Fibroblast of skin of scalp (primary cell): ENCODE measurements at regions not wholly inside any gene's neighbourhood (a gene's known extent, or its start where the extent isn't known, plus 50 kb on each side); places are given as distances from the start of the nearest gene placed in this dataset.
A peak's percentile ranks its signal among the peaks of the same experiment; 100 is the strongest.
"Not testable (repeated sequence)": the region's sequence is repeated elsewhere in the genome, so short reads cannot be mapped to it uniquely, and the experiment has no call there.

Experiments
- DNase-seq: peaks from one replicate; pipeline ENCODE4 v3.0.0-alpha.2; 2013

DNA sequence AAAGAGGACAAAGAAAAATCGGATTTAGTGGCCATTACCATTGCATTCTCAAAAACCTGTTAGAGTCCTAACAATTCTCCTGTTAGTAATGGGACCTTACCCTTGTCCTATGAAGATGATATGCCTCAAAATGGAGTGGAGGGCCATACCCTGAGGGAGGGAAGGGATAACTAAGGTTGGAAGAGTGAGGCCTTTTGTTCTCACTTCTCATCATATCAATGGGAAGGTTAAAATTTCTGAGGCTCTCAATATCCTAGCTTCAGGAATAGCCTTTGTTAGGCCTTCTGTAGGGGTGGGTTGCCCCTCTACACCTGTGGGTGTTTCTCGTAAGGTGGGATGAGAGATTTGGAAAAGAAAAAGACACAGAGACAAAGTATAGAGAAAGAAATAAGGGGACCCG is 109.4 kb upstream of the SGIP1 start:
- not testable (repeated sequence) for DNase-seq

DNA sequence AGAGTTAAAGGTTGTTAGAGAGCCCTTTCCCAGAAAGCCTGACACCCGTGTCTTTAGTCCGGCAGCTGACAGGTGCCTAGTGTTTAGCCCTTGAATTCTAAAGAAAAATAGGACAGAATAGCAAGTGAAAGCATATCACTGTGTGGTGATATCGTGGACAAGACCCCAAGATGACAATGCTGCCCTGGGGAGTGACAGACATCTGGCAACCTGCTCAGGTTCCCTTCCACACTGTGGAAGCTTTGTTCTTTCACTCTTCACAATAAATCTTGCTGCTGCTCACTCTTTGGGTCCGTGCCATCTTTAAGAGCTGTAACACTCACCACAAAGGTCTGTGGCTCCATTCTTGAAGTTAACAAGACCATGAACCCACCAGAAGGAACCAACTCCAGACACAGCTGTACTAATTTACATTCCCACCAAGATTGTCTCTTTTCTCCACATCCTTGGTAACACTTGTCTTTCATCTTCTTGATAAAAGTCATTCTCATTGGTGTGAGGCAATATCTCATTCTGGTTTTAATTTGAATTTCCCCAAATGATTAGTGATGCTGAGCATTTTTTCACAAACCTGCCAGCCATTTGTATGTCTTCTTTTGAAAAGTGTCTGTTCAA is 107.6 kb upstream of the SGIP1 start:
- no peak for DNase-seq

DNA sequence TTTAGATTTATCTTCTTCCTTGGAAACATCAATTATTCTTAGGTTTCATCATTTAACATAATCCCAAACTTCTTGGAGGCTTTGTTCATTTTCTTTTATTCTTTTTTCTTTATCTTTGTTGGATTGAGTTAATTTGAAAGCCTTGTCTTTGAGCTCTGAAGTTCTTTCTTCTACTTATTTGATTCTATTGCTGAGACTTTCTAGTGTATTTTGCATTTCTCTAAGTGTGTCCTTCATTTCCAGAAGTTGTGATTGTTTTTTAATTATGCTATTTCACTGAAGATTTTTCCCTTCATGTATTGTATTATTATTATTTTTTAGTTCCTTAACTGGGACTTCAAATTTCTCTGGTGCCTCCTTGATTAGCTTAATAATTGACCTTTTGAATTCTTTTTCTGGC is 103.1 kb upstream of the SGIP1 start:
- not testable (repeated sequence) for DNase-seq

DNA sequence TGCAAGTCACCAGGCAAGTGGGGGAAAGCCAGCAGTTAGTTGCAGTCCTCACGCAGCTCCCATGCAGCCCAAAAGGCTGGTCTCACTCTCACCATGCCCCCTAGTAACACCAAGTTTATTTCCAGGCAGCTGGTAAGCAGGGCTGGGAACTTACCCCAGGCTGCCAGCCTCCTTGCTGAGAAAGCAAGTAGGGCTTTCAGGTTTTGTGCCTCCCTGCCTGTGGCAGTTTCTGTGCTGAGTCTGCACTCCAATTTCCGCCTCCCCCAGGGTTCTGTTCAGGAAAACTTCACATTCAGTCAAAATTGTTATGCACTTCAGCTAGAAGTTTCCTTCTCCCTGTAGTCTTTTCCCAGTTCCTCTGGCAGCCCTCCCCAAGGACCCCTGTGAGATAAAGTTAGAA is 102.0 kb upstream of the SGIP1 start:
- DNase-seq, result no peak

DNA sequence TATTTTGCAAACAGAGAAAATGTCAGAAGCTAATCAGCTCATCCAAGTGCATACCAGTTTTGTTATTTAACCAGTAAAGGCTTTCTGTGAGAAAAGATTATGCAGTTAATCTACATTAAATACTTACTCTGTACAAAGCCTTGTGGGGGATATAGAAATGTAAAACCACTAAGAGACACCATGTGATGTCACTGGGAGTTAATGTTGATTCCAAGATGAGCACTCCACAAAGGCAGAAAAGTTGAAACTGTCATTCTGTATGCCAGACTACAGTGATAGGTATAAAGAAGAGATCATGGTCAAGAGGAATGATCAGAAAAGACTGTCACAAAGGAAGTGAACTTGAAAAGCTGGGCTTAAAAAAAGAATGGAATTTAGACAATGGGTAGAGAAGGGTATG is 100.3 kb upstream of the SGIP1 start:
- DNase-seq, result no peak

DNA sequence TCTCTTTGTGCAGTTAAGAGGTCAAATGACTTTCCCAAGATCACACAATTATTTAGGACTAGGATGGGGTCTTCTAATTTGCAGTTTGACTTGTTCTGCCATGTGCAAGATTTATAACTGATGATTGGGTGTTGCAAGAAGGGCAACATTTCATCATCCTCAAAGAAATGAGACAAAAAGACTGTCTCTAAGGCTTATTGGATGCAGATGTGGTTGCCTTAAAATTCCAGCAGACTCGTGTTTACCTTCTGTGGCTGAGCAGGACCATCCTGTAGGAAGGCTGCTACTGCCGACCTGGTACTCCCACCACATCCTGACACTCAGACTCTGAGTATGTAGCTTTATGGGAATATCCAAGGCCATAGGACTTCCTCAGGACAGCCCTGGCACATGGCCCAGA is 99.9 kb upstream of the SGIP1 start:
- peak; percentile 74 for DNase-seq

DNA sequence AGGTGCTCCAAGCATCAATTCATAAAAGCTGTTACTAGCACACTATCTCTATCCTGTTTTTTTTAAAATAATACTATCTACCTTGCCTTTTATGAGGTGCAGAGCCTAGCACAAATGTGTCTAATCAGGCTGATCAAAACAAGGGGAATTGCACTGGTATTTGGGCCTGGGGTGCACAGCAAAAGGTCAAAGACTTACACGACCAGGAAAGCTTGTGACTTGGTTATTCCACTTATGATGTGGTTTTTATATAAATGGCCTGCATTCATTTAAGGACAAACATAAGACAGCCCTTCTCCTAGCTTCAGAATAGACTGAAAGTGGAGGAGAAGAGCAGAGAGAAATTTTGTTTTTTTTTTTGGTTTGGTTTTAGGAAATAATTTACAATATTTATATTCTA is 98.4 kb upstream of the SGIP1 start:
- no peak for DNase-seq

DNA sequence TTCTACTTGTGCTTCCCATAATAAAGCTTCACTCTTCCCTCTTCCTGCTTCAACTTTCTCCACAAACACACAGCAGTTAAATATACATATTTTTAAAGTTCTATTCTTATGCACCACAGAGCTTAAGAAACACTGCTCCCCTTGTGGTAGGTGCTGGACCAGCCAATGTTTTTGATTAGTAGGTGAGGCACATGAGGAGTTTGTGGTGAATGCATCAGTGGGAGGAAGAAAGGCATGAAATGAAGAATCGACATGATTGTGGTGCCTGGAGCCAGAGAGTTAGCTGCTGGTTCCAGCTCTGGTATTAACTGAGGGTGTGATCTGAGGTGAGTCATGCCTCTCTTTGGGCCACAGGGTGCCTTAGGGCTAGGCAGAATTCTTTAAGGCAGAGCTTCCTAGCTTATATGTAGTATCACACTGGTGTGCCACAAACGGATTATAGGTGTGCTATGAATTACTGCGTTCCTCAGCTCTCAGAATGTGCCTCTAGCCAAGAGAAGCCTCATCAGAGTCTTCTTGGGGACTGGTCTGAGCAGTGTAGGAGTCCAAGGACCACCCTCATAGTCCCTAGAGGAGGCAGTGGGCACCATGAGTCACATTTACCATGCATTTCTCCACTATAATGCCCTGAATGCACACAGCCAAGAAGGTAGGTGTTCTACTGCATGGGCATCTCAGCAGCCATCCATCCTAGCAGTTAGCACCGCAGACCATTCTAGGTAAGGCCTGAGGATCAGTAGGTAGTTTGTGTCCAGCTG is 97.4 kb upstream of the SGIP1 start:
- peak; percentile 70 for DNase-seq

DNA sequence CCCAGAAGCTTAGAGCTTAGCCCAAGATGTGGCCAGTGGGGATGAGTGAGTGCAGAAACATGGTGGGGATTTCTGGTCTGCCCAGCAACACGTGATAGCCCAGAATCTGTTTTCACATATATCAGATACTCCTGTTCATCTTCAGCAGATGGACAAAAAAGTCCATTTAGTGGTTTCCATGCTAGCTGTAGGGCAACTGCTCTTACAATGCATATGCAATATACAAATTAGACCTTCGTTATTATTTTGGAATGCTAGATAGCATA is 96.9 kb upstream of the SGIP1 start:
- DNase-seq, result no peak

DNA sequence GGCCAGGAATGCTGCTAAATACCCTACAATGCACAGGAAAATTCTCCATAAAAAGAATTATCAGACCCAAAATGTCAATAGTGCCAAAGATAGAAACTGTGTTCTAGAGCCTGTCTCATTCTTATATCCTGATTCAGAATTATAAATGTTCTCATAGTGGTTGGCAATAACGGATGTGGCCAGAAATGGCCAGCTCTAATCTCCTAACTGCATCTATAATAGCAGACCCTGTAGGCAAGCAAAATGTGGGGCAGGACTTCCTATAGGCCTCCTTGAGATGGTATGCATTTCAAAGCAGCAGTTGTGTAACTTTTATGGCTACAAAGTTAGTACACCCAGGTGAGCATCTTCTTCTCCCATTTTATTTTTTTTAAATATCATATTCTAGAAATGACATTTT is 95.9 kb upstream of the SGIP1 start:
- DNase-seq, result no peak

DNA sequence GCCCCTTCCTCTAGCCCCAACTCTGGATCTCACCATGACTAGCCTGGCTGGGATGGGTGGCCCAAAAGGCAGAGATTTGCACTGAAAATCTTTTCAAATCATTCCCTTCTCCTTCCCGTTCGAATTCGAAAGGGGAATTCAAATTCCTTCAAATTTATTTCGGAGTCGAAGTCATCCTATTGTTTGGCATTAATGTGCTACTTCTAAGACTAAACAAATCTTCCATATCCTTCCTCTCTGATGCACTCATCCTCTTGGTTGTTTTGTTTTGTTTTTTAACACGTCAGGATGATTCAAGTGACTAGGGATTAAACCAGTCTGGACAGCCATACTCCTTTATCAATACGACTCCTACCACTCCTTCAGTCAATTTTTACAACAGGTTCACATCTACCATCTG is 95.5 kb upstream of the SGIP1 start:
- no peak for DNase-seq

DNA sequence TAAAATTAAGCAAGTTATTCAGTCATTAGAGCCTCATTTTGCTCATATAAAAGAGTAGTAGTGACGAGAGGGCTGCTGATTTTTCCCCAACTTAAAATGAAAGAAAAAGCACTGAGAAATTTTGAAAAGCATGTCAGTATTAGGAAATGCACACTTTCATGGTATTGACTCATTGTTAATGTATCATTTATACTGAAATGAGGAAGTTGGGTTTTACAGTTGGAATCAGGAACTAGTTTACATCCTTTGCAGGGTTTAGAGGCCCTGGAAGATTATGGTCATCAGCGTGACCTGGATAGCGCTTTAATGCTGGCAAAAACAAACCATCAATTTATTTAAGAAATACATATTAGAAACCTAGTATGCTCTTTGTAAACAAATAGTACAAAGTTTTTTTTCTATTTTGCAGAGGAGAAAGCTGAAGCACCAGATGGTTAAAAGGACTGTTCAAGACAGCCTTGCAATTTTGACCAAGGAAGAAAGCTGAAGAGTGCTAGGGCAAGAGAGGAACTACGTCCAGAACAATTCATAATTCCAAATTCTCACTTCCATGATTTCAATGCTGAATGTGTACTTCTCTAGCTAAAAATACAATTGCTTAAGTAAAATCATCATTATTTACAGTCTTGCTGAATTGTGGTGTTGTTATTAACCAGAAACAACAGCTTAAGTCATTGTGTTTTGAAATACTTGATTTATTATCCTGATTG is 94.8 kb upstream of the SGIP1 start:
- peak; percentile 41 for DNase-seq

DNA sequence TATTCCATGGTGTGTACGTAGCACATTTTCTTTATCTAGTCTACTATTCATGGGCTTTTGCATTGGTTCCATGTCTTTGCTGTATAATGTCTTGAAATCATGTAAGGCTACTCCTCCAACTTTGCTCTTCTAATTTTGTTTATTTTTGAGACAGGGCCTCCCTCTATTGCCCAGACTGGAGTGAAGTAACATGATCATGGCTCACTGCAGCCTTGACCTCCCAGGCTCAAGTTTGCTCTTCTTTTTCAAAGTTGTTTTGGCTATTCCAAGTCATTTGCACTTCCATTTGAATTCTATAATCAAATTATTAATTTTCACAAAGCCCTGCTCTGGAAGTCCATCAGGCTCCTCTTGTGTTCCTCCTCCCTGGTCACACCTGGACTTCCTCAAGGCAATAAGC is 90.2 kb upstream of the SGIP1 start:
- no peak for DNase-seq

DNA sequence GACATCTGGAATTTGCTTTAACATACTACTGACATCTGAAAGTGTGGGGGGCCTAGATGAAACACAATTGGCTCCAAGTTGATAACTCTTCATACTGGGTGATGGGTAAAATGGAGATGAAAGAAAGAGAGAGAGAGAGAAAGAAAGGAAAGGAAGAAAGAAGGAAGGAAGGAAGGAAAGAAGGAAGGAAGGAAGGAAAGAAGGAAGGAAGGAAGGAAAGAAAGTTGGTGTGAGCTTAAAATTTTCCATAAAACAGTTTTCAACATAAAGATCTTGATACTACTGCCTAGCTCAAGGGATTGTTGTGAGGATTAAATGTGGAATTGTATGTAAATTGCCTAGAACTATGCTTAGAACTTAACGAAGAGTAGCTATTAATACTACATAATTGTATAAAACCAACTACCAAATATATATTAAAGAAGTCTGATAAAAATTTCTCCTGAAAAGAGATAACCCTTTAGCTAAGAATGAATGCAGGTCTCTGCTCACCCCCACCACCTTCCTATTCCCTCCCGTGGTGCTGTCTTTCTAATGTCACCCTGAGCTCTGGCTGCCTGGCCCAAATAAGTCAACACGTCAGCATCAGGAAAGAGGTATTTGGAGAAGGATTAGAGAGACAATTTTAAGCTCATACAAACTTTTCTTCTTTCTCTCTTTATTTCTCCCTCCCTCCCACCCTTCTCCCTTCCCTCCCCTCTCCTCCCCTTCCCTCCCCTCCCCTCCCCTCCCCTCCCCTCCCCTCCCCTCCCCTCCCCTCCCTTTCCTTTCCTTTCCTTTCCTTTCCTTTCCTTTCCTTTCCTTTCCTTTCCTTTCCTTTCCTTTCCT is 89.3 kb upstream of the SGIP1 start:
- no peak for DNase-seq

DNA sequence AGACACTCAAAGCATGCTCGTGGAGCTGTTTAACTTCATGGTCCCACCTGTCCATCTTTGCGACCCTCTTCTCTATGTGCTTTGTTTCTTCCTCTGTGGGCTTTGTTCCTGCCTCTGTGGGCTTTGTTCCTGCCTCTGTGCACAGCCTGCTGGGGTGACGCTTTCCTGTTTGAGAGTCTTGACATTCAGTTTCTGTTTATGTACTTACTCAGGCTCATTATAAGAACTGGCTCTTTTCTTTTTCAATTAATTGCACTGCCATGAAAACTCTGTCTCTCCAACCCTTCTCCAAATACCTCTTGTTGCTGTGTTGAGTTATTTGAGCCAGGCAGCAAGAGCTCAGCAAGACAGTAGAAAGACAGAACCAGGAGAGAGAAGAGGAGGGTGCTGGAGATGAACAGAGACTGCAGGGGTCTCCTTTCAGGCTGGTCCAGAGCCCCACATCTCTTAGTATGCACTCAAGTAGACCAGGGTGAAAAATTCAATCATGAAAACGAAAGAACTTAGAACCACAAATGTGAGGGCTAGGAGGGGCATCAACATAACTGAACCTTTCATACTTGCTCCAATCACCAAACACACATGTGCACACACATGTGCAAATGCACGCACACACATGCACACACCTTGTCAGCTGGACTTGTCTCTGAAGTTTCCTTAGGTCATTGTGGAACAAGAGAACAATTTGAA is 88.3 kb upstream of the SGIP1 start:
- DNase-seq, result no peak

DNA sequence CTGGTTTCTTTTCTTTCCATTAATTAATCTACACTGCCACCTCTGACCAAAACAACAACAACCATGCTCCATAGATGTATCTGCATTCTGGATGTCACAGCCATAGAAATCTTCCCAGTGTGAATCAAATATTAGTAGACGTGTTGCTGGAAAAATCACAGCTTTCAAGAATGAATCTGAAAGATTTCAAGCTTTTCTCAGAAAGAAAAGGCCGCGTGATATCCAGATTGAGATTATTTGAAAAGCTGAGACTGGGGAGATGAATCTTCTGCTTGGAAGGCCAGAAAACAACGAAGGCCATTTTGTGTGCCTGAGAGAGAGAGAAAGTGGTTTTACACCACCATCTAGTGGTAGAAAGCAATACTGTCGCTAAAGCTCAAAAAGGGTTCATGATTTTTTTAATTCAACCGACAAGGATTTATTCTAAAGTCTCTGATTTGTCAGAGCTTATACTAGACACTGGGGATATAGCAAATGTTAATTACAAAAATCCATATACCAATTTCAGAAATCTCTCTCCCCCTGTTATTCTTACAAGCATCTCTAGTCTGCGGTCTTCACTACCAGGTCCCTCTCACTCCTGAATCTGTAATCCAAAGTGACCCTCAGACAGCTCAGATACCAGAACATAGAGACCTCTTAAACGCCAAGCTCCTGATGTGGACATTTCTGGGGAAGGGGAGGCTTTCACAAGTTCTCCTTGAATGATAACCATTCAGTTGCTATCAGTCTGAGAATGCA is 87.5 kb upstream of the SGIP1 start:
- peak; percentile 73 for DNase-seq

DNA sequence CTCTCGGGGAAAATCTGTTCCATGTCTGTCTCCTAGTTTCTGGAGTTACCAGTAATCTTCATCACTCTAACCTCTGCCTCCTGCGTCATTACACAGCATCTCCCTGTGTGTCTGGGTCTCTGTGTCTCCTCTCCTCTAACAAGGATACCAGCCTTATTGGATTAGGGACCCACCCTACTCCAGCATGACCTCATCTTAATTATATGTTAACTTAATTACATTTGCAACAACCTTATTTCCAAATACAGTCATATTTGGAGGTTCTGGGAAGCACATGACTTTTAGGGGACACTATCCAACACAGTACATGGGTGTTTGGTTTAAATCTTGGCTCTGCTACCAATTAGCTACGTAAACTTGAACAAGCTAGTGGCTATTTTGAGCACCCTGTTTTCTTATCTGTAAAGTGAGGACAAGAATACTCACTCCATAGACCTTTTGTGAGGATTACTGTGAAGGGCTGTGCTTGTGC is 83.9 kb upstream of the SGIP1 start:
- DNase-seq, result peak; percentile 49

DNA sequence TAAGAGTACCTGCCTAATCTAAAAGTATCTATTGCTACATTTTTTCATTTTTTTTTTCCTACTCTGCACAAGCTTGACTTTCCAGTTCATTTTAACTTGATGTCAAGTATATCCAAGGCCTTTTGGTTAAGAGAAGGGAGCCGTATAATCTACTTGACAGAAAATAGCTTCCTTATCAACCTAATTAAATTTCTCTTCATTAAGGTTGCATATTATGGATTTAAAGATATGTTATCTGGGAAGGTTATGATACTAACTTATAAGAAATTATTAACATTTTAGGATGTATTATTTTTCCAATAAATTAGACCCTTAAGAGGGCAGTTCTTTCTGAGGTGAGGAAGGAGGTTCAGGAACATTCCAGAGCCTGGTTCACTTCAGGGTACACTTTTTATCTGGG is 83.1 kb upstream of the SGIP1 start:
- DNase-seq, result no peak

DNA sequence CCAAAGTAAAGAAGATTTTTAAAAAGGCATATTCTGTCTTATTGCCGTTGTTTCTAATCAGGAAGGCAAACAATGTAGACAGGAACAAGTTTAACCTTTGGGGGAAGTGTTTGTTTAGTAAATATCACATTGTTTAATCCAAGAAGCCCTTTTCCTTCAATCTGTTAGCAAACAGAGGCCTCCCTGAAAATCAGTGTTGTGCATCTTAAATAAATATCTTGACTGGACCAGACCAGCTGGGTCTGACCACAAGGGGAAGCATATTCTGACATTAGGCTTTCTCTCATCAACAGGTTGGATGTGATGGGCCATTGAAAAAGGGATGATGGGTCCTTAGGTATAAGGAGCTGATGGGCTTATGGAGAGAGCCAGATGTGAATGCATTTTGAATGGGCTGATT is 81.8 kb upstream of the SGIP1 start:
- DNase-seq, result no peak

DNA sequence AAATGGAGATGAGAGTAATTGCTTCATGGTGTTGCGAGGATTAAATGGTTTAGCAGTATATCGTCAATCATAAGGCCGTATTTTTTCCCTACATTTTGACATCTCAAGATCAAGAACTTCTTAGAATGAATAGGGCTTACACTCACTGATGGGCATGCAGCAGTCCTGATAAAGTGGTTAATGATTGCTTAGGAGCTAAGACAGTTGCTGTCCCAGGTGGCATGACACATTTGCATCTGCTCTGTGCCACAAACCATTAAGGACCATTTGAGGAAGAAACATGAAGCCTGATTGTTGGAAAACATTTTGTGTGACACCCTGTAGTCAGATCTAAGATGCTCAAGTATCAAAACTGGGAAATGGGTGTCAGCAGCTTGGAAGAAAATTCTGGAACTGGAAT is 81.0 kb upstream of the SGIP1 start:
- no peak for DNase-seq

DNA sequence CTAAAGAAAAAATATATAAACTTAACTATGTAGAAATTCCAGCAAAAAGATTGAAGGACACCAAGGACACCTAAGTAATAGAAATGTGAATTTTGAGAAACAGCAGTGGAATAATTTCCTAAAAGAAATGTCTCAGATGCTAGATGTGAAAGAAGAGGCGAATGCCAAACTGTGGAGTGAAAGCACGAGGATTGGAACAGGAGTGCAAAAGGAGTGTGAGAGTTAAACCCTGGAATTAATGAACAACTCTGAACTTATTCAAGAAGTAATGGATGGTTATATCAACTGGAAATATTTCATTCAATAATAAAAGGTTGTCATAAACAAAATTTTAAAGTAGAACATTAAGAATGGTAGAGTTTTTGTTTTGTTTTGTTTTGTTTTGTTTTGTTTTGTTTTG is 78.5 kb upstream of the SGIP1 start:
- no peak for DNase-seq

DNA sequence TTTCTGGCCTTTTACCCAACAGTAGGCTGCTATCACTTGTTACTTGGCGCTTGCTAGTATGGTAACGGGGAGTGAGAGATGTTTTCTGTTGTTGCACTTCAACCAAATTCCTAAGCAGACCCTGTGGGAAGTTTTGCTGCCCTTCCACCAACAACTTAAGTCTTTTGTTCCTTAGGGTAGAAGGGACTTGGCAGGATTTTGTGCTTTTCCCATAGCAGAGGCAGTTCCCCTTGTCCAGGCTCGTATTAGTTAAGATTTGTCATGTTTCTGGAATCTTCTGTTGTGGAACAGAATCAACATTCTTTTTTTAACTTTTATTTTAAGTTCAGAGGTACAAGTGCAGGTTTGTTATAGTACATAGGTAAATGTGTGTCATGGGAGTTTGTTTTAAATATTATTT is 73.2 kb upstream of the SGIP1 start:
- no peak for DNase-seq
